Osteocyte (in vitro differentiated cells): ENCODE measurements at regions not wholly inside any gene's neighbourhood (a gene's known extent, or its start where the extent isn't known, plus 50 kb on each side); places are given as distances from the start of the nearest gene placed in this dataset.
A peak's percentile ranks its signal among the peaks of the same experiment; 100 is the strongest.

Experiments used
- DNase-seq: peaks from one replicate; pipeline ENCODE4 v3.0.0; 2021; ENCODE audit warnings: mixed read lengths; ENCODE audit not compliant: unreplicated experiment; ENCODE audit errors: extremely low spot score
- H3K27ac Mint-ChIP-seq: one replicate; pipeline ENCODE4 v1.8.0; 2021; ENCODE audit warnings: mild to moderate bottlenecking, mixed read lengths; ENCODE audit not compliant: unreplicated experiment
- H3K27me3 Mint-ChIP-seq: one replicate; pipeline ENCODE4 v1.8.0; 2021; ENCODE audit warnings: mixed read lengths; ENCODE audit not compliant: unreplicated experiment
- H3K36me3 Mint-ChIP-seq: one replicate; pipeline ENCODE4 v1.8.0; 2021; ENCODE audit warnings: mixed read lengths; ENCODE audit not compliant: unreplicated experiment
- H3K4me1 Mint-ChIP-seq: one replicate; pipeline ENCODE4 v1.8.0; 2021; ENCODE audit warnings: mixed read lengths; ENCODE audit not compliant: unreplicated experiment
- H3K4me3 Mint-ChIP-seq: one replicate; pipeline ENCODE4 v1.8.0; 2021; ENCODE audit warnings: mild to moderate bottlenecking, moderate library complexity, mixed read lengths; ENCODE audit not compliant: unreplicated experiment
- H3K9me3 Mint-ChIP-seq: one replicate; pipeline ENCODE4 v1.8.0; 2021; ENCODE audit warnings: mixed read lengths; ENCODE audit not compliant: unreplicated experiment
- TF ChIP-seq, protein P1 (sequence below): fragments of 200-600 bp; sonication (generic); IDR thresholded peaks from 2 replicates; pipeline ENCODE4 v1.5.0; 2021; ENCODE audit warnings: antibody characterized with exemption, mild to moderate bottlenecking, moderate library complexity

GRCh38 chr14:65237023-65237814 is 134.9 kb upstream of the MAX start:
- H3K4me3 Mint-ChIP-seq: no peak overlapping the region
- TF ChIP-seq, protein P1, sequence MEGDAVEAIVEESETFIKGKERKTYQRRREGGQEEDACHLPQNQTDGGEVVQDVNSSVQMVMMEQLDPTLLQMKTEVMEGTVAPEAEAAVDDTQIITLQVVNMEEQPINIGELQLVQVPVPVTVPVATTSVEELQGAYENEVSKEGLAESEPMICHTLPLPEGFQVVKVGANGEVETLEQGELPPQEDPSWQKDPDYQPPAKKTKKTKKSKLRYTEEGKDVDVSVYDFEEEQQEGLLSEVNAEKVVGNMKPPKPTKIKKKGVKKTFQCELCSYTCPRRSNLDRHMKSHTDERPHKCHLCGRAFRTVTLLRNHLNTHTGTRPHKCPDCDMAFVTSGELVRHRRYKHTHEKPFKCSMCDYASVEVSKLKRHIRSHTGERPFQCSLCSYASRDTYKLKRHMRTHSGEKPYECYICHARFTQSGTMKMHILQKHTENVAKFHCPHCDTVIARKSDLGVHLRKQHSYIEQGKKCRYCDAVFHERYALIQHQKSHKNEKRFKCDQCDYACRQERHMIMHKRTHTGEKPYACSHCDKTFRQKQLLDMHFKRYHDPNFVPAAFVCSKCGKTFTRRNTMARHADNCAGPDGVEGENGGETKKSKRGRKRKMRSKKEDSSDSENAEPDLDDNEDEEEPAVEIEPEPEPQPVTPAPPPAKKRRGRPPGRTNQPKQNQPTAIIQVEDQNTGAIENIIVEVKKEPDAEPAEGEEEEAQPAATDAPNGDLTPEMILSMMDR: no peak
- DNase-seq: no peak

GRCh38 chr14:65237941-65238340 is 135.6 kb upstream of the MAX start:
- peak overlapping the region; percentile 53 for H3K27ac Mint-ChIP-seq
- peaks cover 6% of the 10 kb centered on the region for H3K9me3 Mint-ChIP-seq
- TF ChIP-seq, protein P1: no peak
- H3K27me3 Mint-ChIP-seq: no peaks in the 10 kb centered on the region
- DNase-seq: no peak
- no peaks in the 10 kb centered on the region for H3K36me3 Mint-ChIP-seq
- H3K4me1 Mint-ChIP-seq: peaks cover 25% of the 10 kb centered on the region
- H3K4me3 Mint-ChIP-seq: no peak overlapping the region

More at GRCh38 chr14:65237023-65237814, 134.9 kb upstream of the MAX start:
- H3K9me3 Mint-ChIP-seq: peaks cover 6% of the 10 kb centered on the region
- H3K27me3 Mint-ChIP-seq: no peaks in the 10 kb centered on the region
- no peak overlapping the region for H3K27ac Mint-ChIP-seq
- no peaks in the 10 kb centered on the region for H3K36me3 Mint-ChIP-seq
- H3K4me1 Mint-ChIP-seq: peaks cover 25% of the 10 kb centered on the region

DNA sequence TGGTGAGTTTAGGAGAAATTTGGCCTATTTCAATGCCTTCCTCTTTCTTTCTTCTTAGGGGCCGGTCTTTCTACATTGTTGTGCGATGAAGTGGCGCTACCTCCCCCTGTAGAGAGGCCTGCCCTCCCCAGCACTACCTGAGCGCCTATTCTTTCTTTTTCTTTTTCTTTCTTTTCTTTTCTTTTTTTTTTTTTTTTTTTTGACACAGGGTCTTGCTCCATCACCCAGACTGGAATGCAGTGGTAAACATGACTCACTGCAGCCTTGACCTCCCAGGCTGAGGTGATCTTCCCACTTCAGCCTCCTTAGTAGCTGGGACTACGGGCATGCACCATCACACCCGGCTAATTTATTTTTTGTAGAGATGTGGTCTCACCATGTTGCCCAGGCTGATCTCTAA is 136.1 kb upstream of the MAX start:
- peaks cover 25% of the 10 kb centered on the region for H3K4me1 Mint-ChIP-seq
- H3K9me3 Mint-ChIP-seq: peaks cover 6% of the 10 kb centered on the region
- no peaks in the 10 kb centered on the region for H3K36me3 Mint-ChIP-seq
- H3K27me3 Mint-ChIP-seq: no peaks in the 10 kb centered on the region
- H3K4me3 Mint-ChIP-seq: no peak overlapping the region
- TF ChIP-seq, protein P1: no peak
- H3K27ac Mint-ChIP-seq: peak overlapping the region; percentile 53
- DNase-seq: no peak

GRCh38 chr14:65239143-65239937 is 137.0 kb upstream of the MAX start:
- peaks cover 6% of the 10 kb centered on the region for H3K9me3 Mint-ChIP-seq

More at GRCh38 chr14:65239143-65239937, 137.0 kb upstream of the MAX start:
- Mint-ChIP-seq H3K36me3 (no peaks in the 10 kb centered on the region), H3K4me1 (peaks cover 25% of the 10 kb centered on the region), H3K4me3 (no peak overlapping the region), H3K27me3 (no peaks in the 10 kb centered on the region), H3K27ac (no peak overlapping the region)
- TF ChIP-seq, protein P1: no peak
- DNase-seq: no peak
